B cell (primary cell): ENCODE measurements at regions not wholly inside any gene's neighbourhood (a gene's known extent, or its start where the extent isn't known, plus 50 kb on each side); places are given as distances from the start of the nearest gene placed in this dataset.

Experiments used
- ATAC-seq: fragments of 200-7000 bp; cut with Tn5 transposase; one replicate; pipeline ENCODE4 v1.10.0; 2021; ENCODE audit warnings: low read depth, mild to moderate bottlenecking, moderate number of reproducible peaks, moderate library complexity
- CTCF ChIA-PET: fragments of 350-600 bp; sonication (Branson Sonifier 250); formaldehyde crosslinking; loops from one replicate; lab custom pipeline; 2021; ENCODE audit warnings: antibody characterized with exemption, inconsistent platforms; lab: Charles Lee
- POLR2A ChIA-PET: fragments of 350-600 bp; sonication (Branson Sonifier 250); formaldehyde crosslinking; loops from one replicate; lab custom pipeline; 2021; ENCODE audit warnings: antibody characterized with exemption; lab: Charles Lee
- DNase-seq: peaks from one replicate; pipeline ENCODE4 v3.0.0; 2013
- H2AFZ ChIP-seq: 2 replicates; pipeline ENCODE4 v1.6.1; 2012; ENCODE audit warnings: mild to moderate bottlenecking, low read depth, low read length; ENCODE audit not compliant: insufficient read depth, poor library complexity, severe bottlenecking
- H3K27ac ChIP-seq, 2 donors: 1 replicate in 1 of 2; 2 replicates in 1 of 2; pipeline ENCODE4 v1.5.1; 2012 to 2013; ENCODE audit warnings: low read length in 2 of 2, mild to moderate bottlenecking in 2 of 2, moderate library complexity in 1 of 2
- H3K27me3 ChIP-seq, 4 experiments: fragments of 200-600 bp in 1 of 4; sonication (generic) in 1 of 4; replicated peaks in 1 of 4; 1 replicate in 2 of 4; 2 replicates in 2 of 4; pipeline versions ENCODE4 v1.6.1 to v1.7.0; 2013 to 2016; ENCODE audit warnings: low read length in 3 of 4, mild to moderate bottlenecking in 2 of 4, mixed read lengths in 1 of 4, moderate library complexity in 1 of 4; ENCODE audit not compliant: insufficient read depth in 4 of 4, control insufficient read depth in 3 of 4; ENCODE audit errors: control extremely low read depth in 1 of 4
- H3K36me3 ChIP-seq, 2 experiments: replicated peaks in 1 of 2; 1 replicate in 1 of 2; 2 replicates in 1 of 2; pipeline versions ENCODE4 v1.6.1 to v1.7.1; 2013; ENCODE audit warnings: low read length in 1 of 2; ENCODE audit not compliant: insufficient read depth in 2 of 2, control insufficient read depth in 1 of 2; ENCODE audit errors: control extremely low read depth in 1 of 2, extremely low read depth in 1 of 2
- H3K4me1 ChIP-seq, 2 donors: fragments of 200-600 bp in 1 of 2; sonication (generic) in 1 of 2; 1 replicate in 1 of 2; 2 replicates in 1 of 2; pipeline versions ENCODE4 v1.5.1 to v1.6.1; 2013 to 2017; ENCODE audit warnings: low read length in 2 of 2; ENCODE audit not compliant: control insufficient read depth in 2 of 2, insufficient read depth in 2 of 2
- H3K4me2 ChIP-seq: replicated peaks from 2 replicates; pipeline ENCODE3; 2012; ENCODE audit warnings: mild to moderate bottlenecking, low read depth, low read length; ENCODE audit not compliant: poor library complexity, severe bottlenecking
- H3K4me3 ChIP-seq, 5 experiments: fragments of 200-600 bp in 1 of 5; sonication (generic) in 1 of 5; 1 replicate in 3 of 5; 2 replicates in 2 of 5; pipeline versions ENCODE4 v1.5.1 to v1.7.0; 2011 to 2016; ENCODE audit warnings: low read length in 4 of 5, mild to moderate bottlenecking in 4 of 5, low read depth in 2 of 5, control low read depth in 1 of 5, moderate library complexity in 1 of 5; ENCODE audit not compliant: insufficient read depth in 1 of 5; ENCODE audit errors: control extremely low read depth in 1 of 5, extremely low read depth in 1 of 5
- H3K79me2 ChIP-seq: fragments of 200-600 bp; sonication (generic); one replicate; pipeline ENCODE4 v1.6.0; 2016; ENCODE audit warnings: low read length; ENCODE audit not compliant: control insufficient read depth, insufficient read depth
- H3K9ac ChIP-seq: fragments of 200-600 bp; sonication (generic); 2 replicates; pipeline ENCODE4 v1.6.1; 2017; ENCODE audit warnings: mild to moderate bottlenecking, low read length, moderate library complexity
- H3K9me3 ChIP-seq, 3 donors: one replicate each; pipeline versions ENCODE4 v1.6.1 to v1.7.1; 2013; ENCODE audit warnings: low read length in 2 of 3; ENCODE audit not compliant: control insufficient read depth in 2 of 3, insufficient read depth in 1 of 3; ENCODE audit errors: control extremely low read depth in 1 of 3
- H4K20me1 ChIP-seq: 2 replicates; pipeline ENCODE4 v1.6.0; 2012; ENCODE audit warnings: mild to moderate bottlenecking, low read length; ENCODE audit not compliant: insufficient read depth, control insufficient read depth, poor library complexity, severe bottlenecking
- H3K27ac Mint-ChIP-seq: one replicate; pipeline ENCODE4 v1.8.0; 2021; ENCODE audit warnings: mixed read lengths
- H3K27me3 Mint-ChIP-seq: one replicate; pipeline ENCODE4 v1.8.0; 2021; ENCODE audit warnings: mixed read lengths
- H3K4me1 Mint-ChIP-seq: one replicate; pipeline ENCODE4 v1.8.0; 2021; ENCODE audit warnings: mixed read lengths
- H3K4me3 Mint-ChIP-seq: one replicate; pipeline ENCODE4 v1.8.0; 2021; ENCODE audit warnings: mixed read lengths
- H3K9me3 Mint-ChIP-seq: one replicate; pipeline ENCODE4 v1.8.0; 2022; ENCODE audit warnings: mixed read lengths; ENCODE audit not compliant: insufficient read depth
- CTCF ChIP-seq: fragments of 200-600 bp; IDR thresholded peaks from one replicate; pipeline ENCODE4 v1.8.0; 2022; ENCODE audit warnings: antibody characterized with exemption, mild to moderate bottlenecking
- EZH2 ChIP-seq: IDR thresholded peaks from 2 replicates; pipeline ENCODE4 v1.6.1; 2012; ENCODE audit warnings: borderline replicate concordance, low read depth, mild to moderate bottlenecking, moderate library complexity, low read length; ENCODE audit not compliant: insufficient read depth, poor library complexity, severe bottlenecking
- WGBS: methylation state at CpG from one replicate; pipeline ENCODE4 v1.1.5; 2013; ENCODE audit warnings: missing lambda C conversion rate; ENCODE audit not compliant: insufficient coverage; 5-methylcytosine and 5-hydroxymethylcytosine counted together
- intact Hi-C: fragments of 100-400 bp; cut with micrococcal nuclease; formaldehyde crosslinking; loops from one replicate; pipeline ENCODE4 v1.10.0; 2022

- intact Hi-C loops, result no loop called here
Observed at GRCh38 chr21:20551939-20552338, 446.3 kb upstream of the NCAM2 start.

GRCh38 chr21:20554785-20555184 lies 443.4 kb upstream of the NCAM2 start:
- POLR2A ChIA-PET, result no interaction called here
- H3K4me1 ChIP-seq, result no peaks in the 10 kb centered on the region
- no peaks in the 10 kb centered on the region for H4K20me1 ChIP-seq
- no peak overlapping the region for H3K27ac ChIP-seq
- H3K4me3 ChIP-seq, result no peak overlapping the region
- H3K9me3 ChIP-seq, result peaks cover 0 to 3% (median 0%) of the 10 kb centered on the region in 3 donors
- Mint-ChIP-seq H3K27me3 (no peaks in the 10 kb centered on the region), H3K27ac (no peak overlapping the region), H3K4me1 (no peaks in the 10 kb centered on the region), H3K9me3 (peaks cover 2% of the 10 kb centered on the region), H3K4me3 (no peak overlapping the region)
- H3K9ac ChIP-seq, result no peak overlapping the region
- H2AFZ ChIP-seq, result no peak overlapping the region
- H3K27me3 ChIP-seq, result no peaks in the 10 kb centered on the region
- H3K79me2 ChIP-seq, result no peaks in the 10 kb centered on the region
- no peaks in the 10 kb centered on the region for H3K36me3 ChIP-seq
- intact Hi-C loops, result no loop called here
- TF ChIP-seq CTCF (no peak), EZH2 (no peak)
- CTCF ChIA-PET, result no interaction called here
- no CpG with 5 or more reads among the region's 3 CpGs for WGBS
- H3K4me2 ChIP-seq, result no peak overlapping the region
- no peak for ATAC-seq
- no peak for DNase-seq

More at GRCh38 chr21:20551939-20552338, 446.3 kb upstream of the NCAM2 start:
- no peak overlapping the region for H2AFZ ChIP-seq
- Mint-ChIP-seq H3K4me3 (no peak overlapping the region), H3K27me3 (no peaks in the 10 kb centered on the region), H3K9me3 (peaks cover 2% of the 10 kb centered on the region), H3K4me1 (no peaks in the 10 kb centered on the region), H3K27ac (no peak overlapping the region)
- no peak overlapping the region for H3K27ac ChIP-seq
- ATAC-seq, result no peak
- no peaks in the 10 kb centered on the region for H3K4me1 ChIP-seq
- TF ChIP-seq CTCF, result no peak
- TF ChIP-seq EZH2, result no peak
- H3K9me3 ChIP-seq, result peaks cover 0 to under 1% (median 0%) of the 10 kb centered on the region in 3 donors
- H3K79me2 ChIP-seq, result no peaks in the 10 kb centered on the region
- ChIA-PET CTCF (no interaction called here), POLR2A (no interaction called here)
- no peaks in the 10 kb centered on the region for H3K27me3 ChIP-seq
- H4K20me1 ChIP-seq, result no peaks in the 10 kb centered on the region
- no peak overlapping the region for H3K4me2 ChIP-seq
- H3K36me3 ChIP-seq, result no peaks in the 10 kb centered on the region
- no peak for DNase-seq
- no CpG with 5 or more reads among the region's 1 CpG for WGBS
- H3K9ac ChIP-seq, result no peak overlapping the region
- no peak overlapping the region for H3K4me3 ChIP-seq
